Naive thymus-derived CD8-positive, alpha-beta T cell (primary cell): ENCODE measurements at regions not wholly inside any gene's neighbourhood (a gene's known extent, or its start where the extent isn't known, plus 50 kb on each side); places are given as distances from the start of the nearest gene placed in this dataset.
"Not testable (repeated sequence)": the region's sequence is repeated elsewhere in the genome, so short reads cannot be mapped to it uniquely, and the experiment has no call there.

ENCODE experiments used
- ATAC-seq, 2 donors: fragments of 150-1000 bp; cut with Tn5 transposase in 1 of 2; sonication (Bioruptor Pico), chemical (Tn5 transposase) in 1 of 2; 1 replicate in 1 of 2; 2 replicates in 1 of 2; pipeline ENCODE4 v1.10.0; 2021; ENCODE audit warnings: mild to moderate bottlenecking in 2 of 2, moderate library complexity in 2 of 2
- POLR2A ChIA-PET: fragments of 350-600 bp; sonication (Branson Sonifier 250); formaldehyde crosslinking; loops from one replicate; lab custom pipeline; 2021; ENCODE audit warnings: antibody characterized with exemption; lab: Charles Lee
- DNase-seq, 10 donors: peaks; one replicate each; pipeline versions ENCODE4 v3.0.0 to v3.0.0-alpha.2; 2020 to 2022
- H3K27ac Mint-ChIP-seq, 10 donors: one replicate each; pipeline ENCODE4 v1.8.0; 2020 to 2022; ENCODE audit warnings: mild to moderate bottlenecking in 10 of 10, mixed read lengths in 10 of 10, moderate library complexity in 4 of 10, inconsistent platforms in 1 of 10
- H3K27me3 Mint-ChIP-seq, 5 donors: one replicate each; pipeline ENCODE4 v1.8.0; 2021 to 2022; ENCODE audit warnings: mixed read lengths in 5 of 5
- H3K36me3 Mint-ChIP-seq, 3 donors: one replicate each; pipeline ENCODE4 v1.8.0; 2020 to 2022; ENCODE audit warnings: mixed read lengths in 3 of 3, mild to moderate bottlenecking in 2 of 3, inconsistent platforms in 1 of 3
- H3K4me1 Mint-ChIP-seq, 4 donors: one replicate each; pipeline ENCODE4 v1.8.0; 2021 to 2022; ENCODE audit warnings: mixed read lengths in 4 of 4
- H3K4me3 Mint-ChIP-seq, 10 donors: one replicate each; pipeline ENCODE4 v1.8.0; 2020 to 2022; ENCODE audit warnings: mild to moderate bottlenecking in 10 of 10, mixed read lengths in 10 of 10, moderate library complexity in 6 of 10, inconsistent platforms in 1 of 10
- H3K9me3 Mint-ChIP-seq, 9 donors: one replicate each; pipeline ENCODE4 v1.8.0; 2020 to 2022; ENCODE audit warnings: mixed read lengths in 9 of 9, mild to moderate bottlenecking in 3 of 9, inconsistent platforms in 1 of 9, moderate library complexity in 1 of 9

- H3K27me3 Mint-ChIP-seq, DNase-seq, H3K27ac Mint-ChIP-seq, H3K4me3 Mint-ChIP-seq, POLR2A ChIA-PET, H3K36me3 Mint-ChIP-seq, H3K9me3 Mint-ChIP-seq, ATAC-seq, H3K4me1 Mint-ChIP-seq: not testable (repeated sequence)
Observed at GRCh38 chr1:221973787-221974186, 231.9 kb upstream of the DUSP10 start.

GRCh38 chr1:221972276-221973235 is 230.7 kb upstream of the DUSP10 start:
- ATAC-seq (no peak), DNase-seq (no peak)
- POLR2A ChIA-PET, result no interaction called here
- Mint-ChIP-seq H3K4me3 (no peak overlapping the region), H3K9me3 (no peaks in the 10 kb centered on the region), H3K27ac (peak overlapping the region in 1 of 10 donors; percentile 56), H3K36me3 (no peaks in the 10 kb centered on the region), H3K4me1 (no peaks in the 10 kb centered on the region), H3K27me3 (peaks cover 0 to 4% (median 0%) of the 10 kb centered on the region in 5 donors)

GRCh38 chr1:221971035-221971434 is 229.1 kb upstream of the DUSP10 start:
- H3K4me3 Mint-ChIP-seq, H3K27ac Mint-ChIP-seq, POLR2A ChIA-PET, H3K9me3 Mint-ChIP-seq, H3K36me3 Mint-ChIP-seq, ATAC-seq, H3K4me1 Mint-ChIP-seq, DNase-seq, H3K27me3 Mint-ChIP-seq: not testable (repeated sequence)

GRCh38 chr1:221969298-221969858 is 227.5 kb upstream of the DUSP10 start:
- H3K9me3 Mint-ChIP-seq, DNase-seq, H3K27ac Mint-ChIP-seq, H3K4me1 Mint-ChIP-seq, H3K4me3 Mint-ChIP-seq, POLR2A ChIA-PET, H3K36me3 Mint-ChIP-seq, ATAC-seq, H3K27me3 Mint-ChIP-seq: not testable (repeated sequence)

GRCh38 chr1:221967538-221967937 is 225.6 kb upstream of the DUSP10 start:
- H3K27ac Mint-ChIP-seq, H3K36me3 Mint-ChIP-seq, H3K4me3 Mint-ChIP-seq, H3K9me3 Mint-ChIP-seq, H3K4me1 Mint-ChIP-seq, DNase-seq, H3K27me3 Mint-ChIP-seq, ATAC-seq, POLR2A ChIA-PET: not testable (repeated sequence)

GRCh38 chr1:221966888-221967287 is 225.0 kb upstream of the DUSP10 start:
- H3K27ac Mint-ChIP-seq, POLR2A ChIA-PET, DNase-seq, H3K27me3 Mint-ChIP-seq, H3K9me3 Mint-ChIP-seq, H3K4me1 Mint-ChIP-seq, H3K4me3 Mint-ChIP-seq, ATAC-seq, H3K36me3 Mint-ChIP-seq: not testable (repeated sequence)

- DNase-seq, H3K36me3 Mint-ChIP-seq, H3K4me3 Mint-ChIP-seq, POLR2A ChIA-PET, ATAC-seq, H3K27me3 Mint-ChIP-seq, H3K9me3 Mint-ChIP-seq, H3K27ac Mint-ChIP-seq: not testable (repeated sequence)
- H3K4me1 Mint-ChIP-seq, result peaks cover 6 to 14% (median 9%) of the 10 kb centered on the region in 4 donors
Observed at GRCh38 chr1:221965891-221966290, 224.0 kb upstream of the DUSP10 start.

- Mint-ChIP-seq H3K4me1 (peaks cover 6 to 14% (median 9%) of the 10 kb centered on the region in 4 donors), H3K9me3 (no peaks in the 10 kb centered on the region), H3K27ac (no peak overlapping the region), H3K27me3 (no peaks in the 10 kb centered on the region), H3K36me3 (no peaks in the 10 kb centered on the region), H3K4me3 (no peak overlapping the region)
- POLR2A ChIA-PET, result no interaction called here
- ATAC-seq, result no peak
- DNase-seq, result no peak
Observed at GRCh38 chr1:221965252-221965651, 223.4 kb upstream of the DUSP10 start.

GRCh38 chr1:221963742-221964141 is 221.9 kb upstream of the DUSP10 start:
- H3K4me1 Mint-ChIP-seq, result peaks cover 6 to 14% (median 9%) of the 10 kb centered on the region in 4 donors
- no peak overlapping the region for H3K4me3 Mint-ChIP-seq
- H3K27me3 Mint-ChIP-seq, result no peaks in the 10 kb centered on the region
- H3K36me3 Mint-ChIP-seq, result no peaks in the 10 kb centered on the region
- H3K9me3 Mint-ChIP-seq, result no peaks in the 10 kb centered on the region
- no peak overlapping the region for H3K27ac Mint-ChIP-seq
- DNase-seq, result no peak
- ATAC-seq, result no peak
- POLR2A ChIA-PET, result no interaction called here

- H3K4me1 Mint-ChIP-seq, result peaks cover 6 to 14% (median 9%) of the 10 kb centered on the region in 4 donors
- H3K4me3 Mint-ChIP-seq, result no peak overlapping the region
- DNase-seq (no peak), ATAC-seq (no peak)
- no peaks in the 10 kb centered on the region for H3K9me3 Mint-ChIP-seq
- H3K27me3 Mint-ChIP-seq, result no peaks in the 10 kb centered on the region
- no peaks in the 10 kb centered on the region for H3K36me3 Mint-ChIP-seq
- POLR2A ChIA-PET, result no interaction called here
- H3K27ac Mint-ChIP-seq, result peak overlapping the region in 1 of 10 donors; percentile 20
Observed at GRCh38 chr1:221962385-221962784, 220.5 kb upstream of the DUSP10 start.

GRCh38 chr1:221961532-221962292 is 219.8 kb upstream of the DUSP10 start:
- Mint-ChIP-seq H3K9me3 (peaks cover 0 to 3% (median 0%) of the 10 kb centered on the region in 9 donors), H3K27ac (peak overlapping the region in 3 of 10 donors; percentile 20 to 63 (median 21)), H3K4me1 (peaks cover 6 to 14% (median 9%) of the 10 kb centered on the region in 4 donors), H3K36me3 (peaks cover 0 to 4% (median 0%) of the 10 kb centered on the region in 3 donors), H3K27me3 (no peaks in the 10 kb centered on the region), H3K4me3 (no peak overlapping the region)
- ATAC-seq (peak in 1 of 2 donors; percentile 56), DNase-seq (peak in 1 of 10 donors; percentile 19)
- POLR2A ChIA-PET, result no interaction called here

GRCh38 chr1:221958161-221958562 is 216.3 kb upstream of the DUSP10 start:
- Mint-ChIP-seq H3K36me3 (peaks cover 0 to 11% (median 10%) of the 10 kb centered on the region in 3 donors), H3K4me1 (peaks cover 6 to 11% (median 9%) of the 10 kb centered on the region in 4 donors)
- H3K27me3 Mint-ChIP-seq, H3K27ac Mint-ChIP-seq, DNase-seq, ATAC-seq, POLR2A ChIA-PET, H3K4me3 Mint-ChIP-seq, H3K9me3 Mint-ChIP-seq: not testable (repeated sequence)

GRCh38 chr1:221957350-221957749 is 215.5 kb upstream of the DUSP10 start:
- DNase-seq, H3K4me3 Mint-ChIP-seq, H3K9me3 Mint-ChIP-seq, H3K27me3 Mint-ChIP-seq, H3K27ac Mint-ChIP-seq, POLR2A ChIA-PET, ATAC-seq: not testable (repeated sequence)
- peaks cover 0 to 11% (median 10%) of the 10 kb centered on the region in 3 donors for H3K36me3 Mint-ChIP-seq
- H3K4me1 Mint-ChIP-seq, result peaks cover 6 to 11% (median 9%) of the 10 kb centered on the region in 4 donors
